ENCODE measurements at regions not wholly inside any gene's neighbourhood (a gene's known extent, or its start where the extent isn't known, plus 50 kb on each side); places are given as distances from the start of the nearest gene placed in this dataset.

DNA sequence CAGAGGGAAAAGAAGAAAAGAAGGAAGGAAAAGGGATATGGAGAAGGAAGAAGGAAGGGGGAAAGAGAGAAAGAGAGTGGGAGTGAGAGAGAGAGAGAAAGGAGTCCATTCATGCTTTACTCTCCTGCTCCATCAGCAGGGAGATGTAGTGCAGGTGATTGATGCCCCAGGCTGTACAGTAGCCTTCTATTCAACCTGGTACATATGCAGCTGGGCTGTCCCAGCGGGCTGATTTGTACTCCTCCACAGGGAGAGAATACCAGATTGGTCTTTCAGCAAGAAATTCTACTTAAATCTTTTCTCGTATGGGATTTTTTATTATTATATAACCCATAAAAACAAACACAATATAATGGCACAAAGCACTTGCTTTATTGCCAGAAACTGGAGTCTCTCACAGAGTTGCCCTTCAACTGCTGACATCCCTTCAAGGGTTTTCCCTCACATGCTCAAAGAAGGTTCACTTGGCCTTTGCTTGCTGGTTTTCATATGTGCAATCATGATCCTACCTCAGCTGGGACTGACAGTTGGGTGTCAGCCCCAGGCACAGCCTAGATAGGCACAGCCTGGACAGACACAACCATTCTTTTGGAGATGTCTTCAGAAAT, 380.1 kb upstream of the RIOK2 start:
- ChIA-PET CTCF (no interaction called here), POLR2A (ENCODE audit: low non-redundant PET) (no interaction called here)
- intact Hi-C loops (cut with micrococcal nuclease; ENCODE audit: unreplicated experiment) = no loop called here
- no peaks in the 10 kb centered on the region for H3K4me1 ChIP-seq (ENCODE audit: insufficient read depth, low read length, poor library complexity, severe bottlenecking)
- H3K4me3 ChIP-seq (ENCODE audit: low read depth, low read length, poor library complexity, severe bottlenecking) = no peak overlapping the region
- H3K27ac ChIP-seq (ENCODE audit: low read depth, low read length, poor library complexity, severe bottlenecking) = no peak overlapping the region
- H3K27me3 ChIP-seq (replicated peaks; ENCODE audit: insufficient read depth, low read depth, low read length, poor library complexity) = no peaks in the 10 kb centered on the region
- DNase-seq (ENCODE audit: low spot score) = no peak
- no peak for TF ChIP-seq EZH2 (IDR thresholded peaks at IDR 0.05; ENCODE audit: borderline replicate concordance, low read depth, low read length, poor library complexity, severe bottlenecking)
- H3K9me3 ChIP-seq (ENCODE audit: low read depth, low read length, poor library complexity, severe bottlenecking) = no peaks in the 10 kb centered on the region
- BruUV-seq (replicated peaks) = no TSS peak
- no peaks in the 10 kb centered on the region for H3K36me3 ChIP-seq (ENCODE audit: insufficient read depth, low read length, poor library complexity, severe bottlenecking)

DNA sequence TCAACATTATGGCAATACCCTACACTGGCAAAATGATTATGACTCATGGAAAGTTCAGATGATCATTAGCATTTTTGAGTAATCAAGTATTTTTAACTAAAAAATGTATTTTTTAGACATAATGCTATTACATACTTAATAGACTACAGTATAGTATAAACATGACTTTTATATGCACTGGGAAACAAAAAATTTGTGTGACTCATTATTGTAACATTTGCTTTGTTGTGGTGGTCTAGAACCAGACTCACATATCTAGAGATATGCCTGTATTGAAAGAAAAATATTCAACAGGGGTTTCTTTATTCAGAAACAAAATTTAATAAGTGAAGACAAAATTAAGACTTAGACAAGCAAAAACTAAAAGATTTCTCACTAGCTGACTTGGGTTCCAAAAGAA, 385.3 kb upstream of the RIOK2 start:
- DNase-seq (ENCODE audit: low spot score) = no peak
- no peaks in the 10 kb centered on the region for H3K36me3 ChIP-seq (ENCODE audit: insufficient read depth, low read length, poor library complexity, severe bottlenecking)
- no peaks in the 10 kb centered on the region for H3K27me3 ChIP-seq (replicated peaks; ENCODE audit: insufficient read depth, low read depth, low read length, poor library complexity)
- no peaks in the 10 kb centered on the region for H3K9me3 ChIP-seq (ENCODE audit: low read depth, low read length, poor library complexity, severe bottlenecking)
- POLR2A ChIA-PET (ENCODE audit: low non-redundant PET) = no interaction called here
- CTCF ChIA-PET = no interaction called here
- H3K27ac ChIP-seq (ENCODE audit: low read depth, low read length, poor library complexity, severe bottlenecking) = no peak overlapping the region
- no TSS peak for BruUV-seq (replicated peaks)
- no peak overlapping the region for H3K4me3 ChIP-seq (ENCODE audit: low read depth, low read length, poor library complexity, severe bottlenecking)
- intact Hi-C loops (cut with micrococcal nuclease; ENCODE audit: unreplicated experiment) = no loop called here
- no peak for TF ChIP-seq EZH2 (IDR thresholded peaks at IDR 0.05; ENCODE audit: borderline replicate concordance, low read depth, low read length, poor library complexity, severe bottlenecking)
- TF ChIP-seq, protein P1, sequence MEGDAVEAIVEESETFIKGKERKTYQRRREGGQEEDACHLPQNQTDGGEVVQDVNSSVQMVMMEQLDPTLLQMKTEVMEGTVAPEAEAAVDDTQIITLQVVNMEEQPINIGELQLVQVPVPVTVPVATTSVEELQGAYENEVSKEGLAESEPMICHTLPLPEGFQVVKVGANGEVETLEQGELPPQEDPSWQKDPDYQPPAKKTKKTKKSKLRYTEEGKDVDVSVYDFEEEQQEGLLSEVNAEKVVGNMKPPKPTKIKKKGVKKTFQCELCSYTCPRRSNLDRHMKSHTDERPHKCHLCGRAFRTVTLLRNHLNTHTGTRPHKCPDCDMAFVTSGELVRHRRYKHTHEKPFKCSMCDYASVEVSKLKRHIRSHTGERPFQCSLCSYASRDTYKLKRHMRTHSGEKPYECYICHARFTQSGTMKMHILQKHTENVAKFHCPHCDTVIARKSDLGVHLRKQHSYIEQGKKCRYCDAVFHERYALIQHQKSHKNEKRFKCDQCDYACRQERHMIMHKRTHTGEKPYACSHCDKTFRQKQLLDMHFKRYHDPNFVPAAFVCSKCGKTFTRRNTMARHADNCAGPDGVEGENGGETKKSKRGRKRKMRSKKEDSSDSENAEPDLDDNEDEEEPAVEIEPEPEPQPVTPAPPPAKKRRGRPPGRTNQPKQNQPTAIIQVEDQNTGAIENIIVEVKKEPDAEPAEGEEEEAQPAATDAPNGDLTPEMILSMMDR (conservative IDR thresholded peaks at IDR 0.05; ENCODE audit: low read depth, low read length) = no peak
- H3K4me1 ChIP-seq (ENCODE audit: insufficient read depth, low read length, poor library complexity, severe bottlenecking) = no peaks in the 10 kb centered on the region

DNA sequence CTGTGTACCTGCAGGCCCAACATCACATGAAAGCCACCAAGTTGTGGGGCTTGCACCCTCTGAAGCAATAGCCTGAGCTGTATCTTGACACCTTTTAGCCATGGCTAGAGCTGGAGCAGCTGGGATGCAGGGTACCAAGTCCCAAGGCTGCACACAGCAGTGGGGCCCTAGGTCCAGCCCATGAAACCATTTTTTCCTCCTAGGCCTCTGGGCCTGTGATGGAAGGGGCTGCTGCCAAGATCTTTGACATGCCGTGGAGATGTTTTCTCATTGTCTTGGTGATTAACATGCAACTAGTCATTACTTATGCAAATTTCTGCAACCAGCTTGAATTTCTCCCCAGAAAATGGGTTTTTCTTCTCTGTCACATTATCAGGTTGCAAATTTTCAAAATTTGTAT, 387.2 kb upstream of the RIOK2 start:
- H3K27ac ChIP-seq (ENCODE audit: low read depth, low read length, poor library complexity, severe bottlenecking) = no peak overlapping the region
- no peak overlapping the region for H3K4me3 ChIP-seq (ENCODE audit: low read depth, low read length, poor library complexity, severe bottlenecking)
- ChIA-PET CTCF (no interaction called here), POLR2A (ENCODE audit: low non-redundant PET) (no interaction called here)
- H3K36me3 ChIP-seq (ENCODE audit: insufficient read depth, low read length, poor library complexity, severe bottlenecking) = no peaks in the 10 kb centered on the region
- H3K27me3 ChIP-seq (replicated peaks; ENCODE audit: insufficient read depth, low read depth, low read length, poor library complexity) = no peaks in the 10 kb centered on the region
- TF ChIP-seq, protein P1 (conservative IDR thresholded peaks at IDR 0.05; ENCODE audit: low read depth, low read length) = no peak
- no peak for TF ChIP-seq EZH2 (IDR thresholded peaks at IDR 0.05; ENCODE audit: borderline replicate concordance, low read depth, low read length, poor library complexity, severe bottlenecking)
- no peaks in the 10 kb centered on the region for H3K4me1 ChIP-seq (ENCODE audit: insufficient read depth, low read length, poor library complexity, severe bottlenecking)
- BruUV-seq (replicated peaks) = no TSS peak
- no peak for DNase-seq (ENCODE audit: low spot score)
- intact Hi-C loops (cut with micrococcal nuclease; ENCODE audit: unreplicated experiment) = no loop called here
- no peaks in the 10 kb centered on the region for H3K9me3 ChIP-seq (ENCODE audit: low read depth, low read length, poor library complexity, severe bottlenecking)

DNA sequence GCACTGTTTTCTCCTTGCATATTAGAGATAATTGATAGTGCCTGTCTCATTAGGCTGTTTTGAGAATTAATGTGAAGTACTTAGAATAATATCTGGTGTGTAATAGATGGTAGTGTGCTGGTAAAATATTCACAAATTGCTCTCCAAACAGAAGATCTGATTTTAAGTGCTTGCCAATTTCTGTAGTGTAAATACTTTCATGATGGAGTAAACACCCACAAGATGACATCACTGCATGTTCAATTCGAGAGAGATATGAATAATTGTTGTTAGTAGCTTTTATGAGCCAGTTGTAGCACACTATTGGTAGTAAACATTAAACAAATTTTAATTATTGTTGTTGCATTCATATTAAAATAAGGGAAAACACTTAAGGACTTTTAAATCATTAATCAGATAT, 392.3 kb upstream of the RIOK2 start:
- TF ChIP-seq, protein P1 (conservative IDR thresholded peaks at IDR 0.05; ENCODE audit: low read depth, low read length) = no peak
- no peak for TF ChIP-seq EZH2 (IDR thresholded peaks at IDR 0.05; ENCODE audit: borderline replicate concordance, low read depth, low read length, poor library complexity, severe bottlenecking)
- CTCF ChIA-PET = no interaction called here

More for the DNA sequence above, 392.3 kb upstream of the RIOK2 start:
- POLR2A ChIA-PET (ENCODE audit: low non-redundant PET) = no interaction called here
- DNase-seq (ENCODE audit: low spot score) = no peak
- Histone ChIP-seq H3K27ac (ENCODE audit: low read depth, low read length, poor library complexity, severe bottlenecking) (no peak overlapping the region), H3K4me3 (ENCODE audit: low read depth, low read length, poor library complexity, severe bottlenecking) (no peak overlapping the region), H3K4me1 (ENCODE audit: insufficient read depth, low read length, poor library complexity, severe bottlenecking) (no peaks in the 10 kb centered on the region), H3K36me3 (ENCODE audit: insufficient read depth, low read length, poor library complexity, severe bottlenecking) (no peaks in the 10 kb centered on the region), H3K27me3 (replicated peaks; ENCODE audit: insufficient read depth, low read depth, low read length, poor library complexity) (no peaks in the 10 kb centered on the region), H3K9me3 (ENCODE audit: low read depth, low read length, poor library complexity, severe bottlenecking) (no peaks in the 10 kb centered on the region)
- intact Hi-C loops (cut with micrococcal nuclease; ENCODE audit: unreplicated experiment) = no loop called here
- BruUV-seq (replicated peaks) = no TSS peak
